GM18498 (cell line): ENCODE measurements at regions not wholly inside any gene's neighbourhood (a gene's known extent, or its start where the extent isn't known, plus 50 kb on each side); places are given as distances from the start of the nearest gene placed in this dataset.
"Not testable (repeated sequence)": the region's sequence is repeated elsewhere in the genome, so short reads cannot be mapped to it uniquely, and the experiment has no call there.

Experiments used
- ATAC-seq: cut with Tn5 transposase; IDR thresholded peaks from one replicate; pipeline ENCODE4 v1.9.1; 2021; ENCODE audit warnings: mild to moderate bottlenecking, moderate library complexity; ENCODE audit not compliant: unreplicated experiment

GRCh38 chr2:221999717-222000116 is 299.1 kb downstream of the PAX3 start:
- no peak for ATAC-seq

GRCh38 chr2:221999166-221999565 is 299.6 kb downstream of the PAX3 start:
- ATAC-seq = no peak

GRCh38 chr2:221997683-221998082 is 301.1 kb downstream of the PAX3 start:
- no peak for ATAC-seq

GRCh38 chr2:221997100-221997499 is 301.7 kb downstream of the PAX3 start:
- no peak for ATAC-seq

- ATAC-seq = no peak
Observed at GRCh38 chr2:221994926-221995325, 303.9 kb downstream of the PAX3 start.

GRCh38 chr2:221984376-221984775 is 314.4 kb downstream of the PAX3 start:
- not testable (repeated sequence) for ATAC-seq

GRCh38 chr2:221981912-221982470 is 316.8 kb downstream of the PAX3 start:
- peak; percentile 54 for ATAC-seq

- ATAC-seq = no peak
Observed at GRCh38 chr2:221975151-221975550, 323.6 kb downstream of the PAX3 start.

GRCh38 chr2:221973902-221974301 is 324.9 kb downstream of the PAX3 start:
- no peak for ATAC-seq

GRCh38 chr2:221973502-221973901 is 325.3 kb downstream of the PAX3 start:
- ATAC-seq = no peak

- ATAC-seq = no peak
Observed at GRCh38 chr2:221972813-221973478, 325.9 kb downstream of the PAX3 start.

GRCh38 chr2:221970389-221970788 is 328.4 kb downstream of the PAX3 start:
- no peak for ATAC-seq

- ATAC-seq = no peak
Observed at GRCh38 chr2:221969830-221970144, 329.0 kb downstream of the PAX3 start.

- ATAC-seq = peak; percentile 67
Observed at GRCh38 chr2:221969087-221969829, 329.5 kb downstream of the PAX3 start.

- ATAC-seq = no peak
Observed at GRCh38 chr2:221962186-221962585, 336.6 kb downstream of the PAX3 start.

- ATAC-seq = no peak
Observed at GRCh38 chr2:221961561-221961960, 337.2 kb downstream of the PAX3 start.

GRCh38 chr2:221958224-221958623 is 340.6 kb downstream of the PAX3 start:
- no peak for ATAC-seq

GRCh38 chr2:221948076-221948475 is 350.7 kb downstream of the PAX3 start:
- ATAC-seq = no peak

GRCh38 chr2:221944452-221944851 is 354.3 kb downstream of the PAX3 start:
- ATAC-seq = not testable (repeated sequence)

GRCh38 chr2:221943076-221943810 is 355.6 kb downstream of the PAX3 start:
- ATAC-seq = no peak

GRCh38 chr2:221931251-221931991 is 359.3 kb upstream of the EPHA4 start:
- no peak for ATAC-seq
